ENCODE measurements at regions not wholly inside any gene's neighbourhood (a gene's known extent, or its start where the extent isn't known, plus 50 kb on each side); places are given as distances from the start of the nearest gene placed in this dataset.

DNA sequence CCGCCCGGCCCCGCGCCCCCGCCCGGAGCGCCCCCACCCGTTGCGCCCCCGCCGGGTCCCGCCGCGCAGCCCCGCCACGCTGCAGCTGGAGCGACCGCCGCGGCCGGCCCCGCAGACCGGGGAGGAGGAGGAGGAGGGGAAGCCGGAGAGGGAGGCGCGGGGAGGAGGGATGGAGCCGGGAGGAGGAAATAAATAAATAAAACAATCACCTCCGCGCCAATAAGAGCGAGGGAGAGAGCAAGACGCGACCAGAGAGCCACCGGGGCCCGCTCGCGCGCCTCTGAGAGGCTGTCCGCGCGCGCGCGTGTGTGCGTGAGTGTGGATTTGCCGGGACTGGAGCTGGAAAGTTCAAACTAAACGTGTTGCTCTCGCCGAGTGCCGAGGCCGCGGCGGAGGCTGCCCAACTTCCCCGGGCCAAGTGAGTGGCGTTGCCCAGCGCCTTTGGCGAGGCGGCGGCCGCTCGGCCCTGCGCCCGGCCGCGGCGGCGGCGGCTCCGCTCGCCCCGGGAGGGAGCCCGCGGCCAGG, 2184.4 kb upstream of the TENM3 start:
- DNase-seq: no peak
- Mint-ChIP-seq H3K27ac (no peak overlapping the region), H3K4me1 (peaks cover 14% of the 10 kb centered on the region), H3K27me3 (ENCODE audit: low read depth in 3 of 3) (peaks cover 55 to 70% (median 62%) of the 10 kb centered on the region in 3 donors), H3K36me3 (peaks cover 0 to 5% of the 10 kb centered on the region in 2 donors), H3K4me3 (peak overlapping the region; percentile 68 to 84), H3K9me3 (peaks cover 0 to 16% (median 4%) of the 10 kb centered on the region in 7 donors)
- Histone ChIP-seq H3K9me3 (replicated peaks in 1 of 2; ENCODE audit: control insufficient read depth in 1 of 2, insufficient read depth in 1 of 2, low read length in 2 of 2) (peaks cover 0 to 17% of the 10 kb centered on the region in 2 donors), H3K36me3 (replicated peaks in 1 of 2; ENCODE audit: control insufficient read depth in 1 of 2, insufficient read depth in 2 of 2, low read length in 2 of 2) (no peaks in the 10 kb centered on the region), H3K4me3 (replicated peaks in 1 of 3; ENCODE audit: low read depth in 2 of 3, low read length in 3 of 3) (peak overlapping the region in 1 of 3 experiments; percentile 47), H3K27me3 (ENCODE audit: control insufficient read depth in 2 of 2, insufficient read depth in 2 of 2, low read length in 2 of 2) (peaks cover 48 to 79% of the 10 kb centered on the region in 2 donors), H3K4me1 (ENCODE audit: control insufficient read depth in 1 of 2, insufficient read depth in 2 of 2, low read length in 2 of 2) (peaks cover 0 to 17% of the 10 kb centered on the region in 2 donors), H3K27ac (ENCODE audit: low read depth in 1 of 2, low read length in 2 of 2) (no peak overlapping the region), H4K20me1 (ENCODE audit: insufficient read depth, low read length) (no peaks in the 10 kb centered on the region), H3K79me2 (ENCODE audit: insufficient read depth, low read length) (no peaks in the 10 kb centered on the region), H3K4me2 (replicated peaks; ENCODE audit: extremely low read depth, low read length, poor library complexity, severe bottlenecking) (peak overlapping the region; percentile 68), H2AFZ (ENCODE audit: insufficient read depth, low read depth, low read length, poor library complexity, severe bottlenecking) (no peak overlapping the region), H3K9ac (ENCODE audit: insufficient read depth, low read length, poor library complexity, severe bottlenecking) (no peak overlapping the region)
- WGBS (ENCODE audit: insufficient coverage): under 1% methylated on average over 62 of the region's 72 CpGs
- TF ChIP-seq, protein P1, sequence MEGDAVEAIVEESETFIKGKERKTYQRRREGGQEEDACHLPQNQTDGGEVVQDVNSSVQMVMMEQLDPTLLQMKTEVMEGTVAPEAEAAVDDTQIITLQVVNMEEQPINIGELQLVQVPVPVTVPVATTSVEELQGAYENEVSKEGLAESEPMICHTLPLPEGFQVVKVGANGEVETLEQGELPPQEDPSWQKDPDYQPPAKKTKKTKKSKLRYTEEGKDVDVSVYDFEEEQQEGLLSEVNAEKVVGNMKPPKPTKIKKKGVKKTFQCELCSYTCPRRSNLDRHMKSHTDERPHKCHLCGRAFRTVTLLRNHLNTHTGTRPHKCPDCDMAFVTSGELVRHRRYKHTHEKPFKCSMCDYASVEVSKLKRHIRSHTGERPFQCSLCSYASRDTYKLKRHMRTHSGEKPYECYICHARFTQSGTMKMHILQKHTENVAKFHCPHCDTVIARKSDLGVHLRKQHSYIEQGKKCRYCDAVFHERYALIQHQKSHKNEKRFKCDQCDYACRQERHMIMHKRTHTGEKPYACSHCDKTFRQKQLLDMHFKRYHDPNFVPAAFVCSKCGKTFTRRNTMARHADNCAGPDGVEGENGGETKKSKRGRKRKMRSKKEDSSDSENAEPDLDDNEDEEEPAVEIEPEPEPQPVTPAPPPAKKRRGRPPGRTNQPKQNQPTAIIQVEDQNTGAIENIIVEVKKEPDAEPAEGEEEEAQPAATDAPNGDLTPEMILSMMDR (IDR thresholded peaks at IDR 0.05): no peak
- intact Hi-C loops (cut with micrococcal nuclease): no loop called here

DNA sequence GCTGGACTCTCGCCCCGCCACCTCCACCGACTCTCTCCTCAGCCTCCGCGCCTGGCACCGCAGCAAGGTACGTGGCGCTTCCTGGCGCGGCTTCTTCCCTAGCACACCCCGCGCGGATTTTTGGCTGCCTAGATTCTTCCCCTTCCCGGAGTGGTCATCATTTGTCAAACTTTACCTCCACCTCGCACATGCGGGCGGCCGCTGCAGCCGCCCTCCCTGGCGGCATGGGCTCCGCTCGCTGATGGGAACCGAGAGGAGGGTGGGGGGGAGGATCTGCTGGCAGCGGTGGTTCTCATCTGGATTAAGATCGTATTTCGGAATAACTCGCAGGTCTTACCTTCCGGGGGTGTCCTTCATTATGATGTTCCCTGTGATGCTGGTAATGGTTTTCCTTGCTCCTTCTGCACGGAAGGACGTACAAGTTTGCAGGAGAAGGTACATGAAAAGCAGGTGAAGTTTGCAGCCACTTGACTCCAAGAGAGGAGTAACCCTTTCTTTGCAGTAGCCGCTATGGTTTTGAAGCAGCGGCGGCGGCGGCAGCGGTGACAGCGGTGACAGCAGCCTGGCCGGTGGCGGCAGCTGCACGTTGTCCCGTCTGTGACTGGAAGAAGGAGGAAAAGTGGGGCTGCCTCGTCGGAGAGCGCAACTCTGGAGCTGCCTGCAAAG, 2183.9 kb upstream of the TENM3 start:
- peak overlapping the region; percentile 29 for H2AFZ ChIP-seq (ENCODE audit: insufficient read depth, low read depth, low read length, poor library complexity, severe bottlenecking)
- Mint-ChIP-seq H3K4me3 (peak overlapping the region; percentile 73 to 92), H3K27me3 (ENCODE audit: low read depth in 3 of 3) (peaks cover 54 to 66% (median 62%) of the 10 kb centered on the region in 3 donors), H3K9me3 (peaks cover 0 to 16% (median 4%) of the 10 kb centered on the region in 7 donors), H3K4me1 (peaks cover 14% of the 10 kb centered on the region), H3K36me3 (peaks cover 0 to 5% of the 10 kb centered on the region in 2 donors), H3K27ac (no peak overlapping the region)
- peaks cover 0 to 17% of the 10 kb centered on the region in 2 donors for H3K4me1 ChIP-seq (ENCODE audit: control insufficient read depth in 1 of 2, insufficient read depth in 2 of 2, low read length in 2 of 2)
- no peaks in the 10 kb centered on the region for H3K36me3 ChIP-seq (replicated peaks in 1 of 2; ENCODE audit: control insufficient read depth in 1 of 2, insufficient read depth in 2 of 2, low read length in 2 of 2)
- TF ChIP-seq, protein P1 (IDR thresholded peaks at IDR 0.05): no peak
- no peak for DNase-seq
- intact Hi-C loops (cut with micrococcal nuclease): no loop called here
- peak overlapping the region; percentile 68 for H3K4me2 ChIP-seq (replicated peaks; ENCODE audit: extremely low read depth, low read length, poor library complexity, severe bottlenecking)
- H3K27me3 ChIP-seq (ENCODE audit: control insufficient read depth in 2 of 2, insufficient read depth in 2 of 2, low read length in 2 of 2): peaks cover 45 to 81% of the 10 kb centered on the region in 2 donors
- peak overlapping the region in 1 of 3 experiments; percentile 47 for H3K4me3 ChIP-seq (replicated peaks in 1 of 3; ENCODE audit: low read depth in 2 of 3, low read length in 3 of 3)
- H3K27ac ChIP-seq (ENCODE audit: low read depth in 1 of 2, low read length in 2 of 2): no peak overlapping the region
- no peaks in the 10 kb centered on the region for H4K20me1 ChIP-seq (ENCODE audit: insufficient read depth, low read length)
- WGBS (ENCODE audit: insufficient coverage): 1% methylated on average over 29 of the region's 44 CpGs
- peaks cover 0 to 17% of the 10 kb centered on the region in 2 donors for H3K9me3 ChIP-seq (replicated peaks in 1 of 2; ENCODE audit: control insufficient read depth in 1 of 2, insufficient read depth in 1 of 2, low read length in 2 of 2)
- H3K79me2 ChIP-seq (ENCODE audit: insufficient read depth, low read length): no peaks in the 10 kb centered on the region
- no peak overlapping the region for H3K9ac ChIP-seq (ENCODE audit: insufficient read depth, low read length, poor library complexity, severe bottlenecking)

Measured in CD14-positive monocyte (primary cell).